Nephron (organoid): ENCODE measurements at regions not wholly inside any gene's neighbourhood (a gene's known extent, or its start where the extent isn't known, plus 50 kb on each side); places are given as distances from the start of the nearest gene placed in this dataset.

Experiments
- H3K27ac Mint-ChIP-seq, 3 experiments: 2 replicates each; pipeline ENCODE4 v1.8.0; 2020; ENCODE audit warnings: mixed read lengths in 3 of 3, mild to moderate bottlenecking in 2 of 3, moderate library complexity in 1 of 3
- H3K27me3 Mint-ChIP-seq: 2 replicates; pipeline ENCODE4 v1.8.0; 2021; ENCODE audit warnings: low read depth, mild to moderate bottlenecking, moderate library complexity, mixed read lengths
- H3K36me3 Mint-ChIP-seq: 2 replicates; pipeline ENCODE4 v1.8.0; 2020; ENCODE audit warnings: low read depth, mixed read lengths
- H3K4me1 Mint-ChIP-seq: 2 replicates; pipeline ENCODE4 v1.8.0; 2020; ENCODE audit warnings: mixed read lengths
- H3K4me3 Mint-ChIP-seq, 3 experiments: 2 replicates each; pipeline ENCODE4 v1.8.0; 2020; ENCODE audit warnings: mild to moderate bottlenecking in 3 of 3, mixed read lengths in 3 of 3, moderate library complexity in 2 of 3
- H3K9me3 Mint-ChIP-seq: 2 replicates; pipeline ENCODE4 v1.8.0; 2020; ENCODE audit warnings: mixed read lengths
- CTCF ChIP-seq, 3 experiments: fragments of 200-600 bp; sonication (generic); IDR thresholded peaks; one replicate each; pipeline ENCODE4 v1.5.0; 2021; ENCODE audit warnings: antibody characterized with exemption in 3 of 3; ENCODE audit not compliant: unreplicated experiment in 3 of 3

GRCh38 chr7:85384392-85384791, 197.5 kb upstream of the SEMA3D start:
- H3K9me3 Mint-ChIP-seq = no peaks in the 10 kb centered on the region
- no peaks in the 10 kb centered on the region for H3K36me3 Mint-ChIP-seq
- no peak overlapping the region for H3K27ac Mint-ChIP-seq
- no peak for TF ChIP-seq CTCF (IDR thresholded peaks at IDR 0.05; ENCODE audit: unreplicated experiment in 3 of 3)
- peaks cover 8% of the 10 kb centered on the region for H3K4me1 Mint-ChIP-seq
- H3K4me3 Mint-ChIP-seq = no peak overlapping the region
- no peaks in the 10 kb centered on the region for H3K27me3 Mint-ChIP-seq

GRCh38 chr7:85381212-85381611, 194.4 kb upstream of the SEMA3D start:
- TF ChIP-seq CTCF (IDR thresholded peaks at IDR 0.05; ENCODE audit: unreplicated experiment in 3 of 3) = no peak
- Mint-ChIP-seq H3K36me3 (no peaks in the 10 kb centered on the region), H3K4me3 (no peak overlapping the region), H3K4me1 (no peaks in the 10 kb centered on the region), H3K9me3 (peaks cover 4% of the 10 kb centered on the region), H3K27me3 (no peaks in the 10 kb centered on the region), H3K27ac (no peak overlapping the region)

- Mint-ChIP-seq H3K36me3 (no peaks in the 10 kb centered on the region), H3K9me3 (peaks cover 6% of the 10 kb centered on the region), H3K4me1 (no peaks in the 10 kb centered on the region), H3K4me3 (no peak overlapping the region), H3K27me3 (no peaks in the 10 kb centered on the region), H3K27ac (no peak overlapping the region)
- no peak for TF ChIP-seq CTCF (IDR thresholded peaks at IDR 0.05; ENCODE audit: unreplicated experiment in 3 of 3)
Observed at GRCh38 chr7:85376589-85376988, 189.7 kb upstream of the SEMA3D start.

- no peaks in the 10 kb centered on the region for H3K27me3 Mint-ChIP-seq
- TF ChIP-seq CTCF (IDR thresholded peaks at IDR 0.05; ENCODE audit: unreplicated experiment in 3 of 3) = no peak
- H3K27ac Mint-ChIP-seq = no peak overlapping the region
- peaks cover 12% of the 10 kb centered on the region for H3K4me1 Mint-ChIP-seq
- H3K36me3 Mint-ChIP-seq = no peaks in the 10 kb centered on the region
- peaks cover 9% of the 10 kb centered on the region for H3K9me3 Mint-ChIP-seq
- H3K4me3 Mint-ChIP-seq = no peak overlapping the region
Observed at GRCh38 chr7:85356916-85357315, 170.1 kb upstream of the SEMA3D start.

- H3K4me1 Mint-ChIP-seq = peaks cover 3% of the 10 kb centered on the region
- no peak for TF ChIP-seq CTCF (IDR thresholded peaks at IDR 0.05; ENCODE audit: unreplicated experiment in 3 of 3)
- no peaks in the 10 kb centered on the region for H3K27me3 Mint-ChIP-seq
- no peaks in the 10 kb centered on the region for H3K9me3 Mint-ChIP-seq
- no peak overlapping the region for H3K27ac Mint-ChIP-seq
- H3K4me3 Mint-ChIP-seq = no peak overlapping the region
- no peaks in the 10 kb centered on the region for H3K36me3 Mint-ChIP-seq
Observed at GRCh38 chr7:85343484-85343883, 156.6 kb upstream of the SEMA3D start.

GRCh38 chr7:85342781-85343180, 155.9 kb upstream of the SEMA3D start:
- Mint-ChIP-seq H3K27me3 (no peaks in the 10 kb centered on the region), H3K4me1 (peaks cover 3% of the 10 kb centered on the region), H3K4me3 (no peak overlapping the region), H3K9me3 (no peaks in the 10 kb centered on the region), H3K36me3 (no peaks in the 10 kb centered on the region), H3K27ac (no peak overlapping the region)
- no peak for TF ChIP-seq CTCF (IDR thresholded peaks at IDR 0.05; ENCODE audit: unreplicated experiment in 3 of 3)
